Endothelial cell of umbilical vein (primary cell): ENCODE measurements at regions not wholly inside any gene's neighbourhood (a gene's known extent, or its start where the extent isn't known, plus 50 kb on each side); places are given as distances from the start of the nearest gene placed in this dataset.

ENCODE experiments used
- BruUV-seq: library from RNA; stranded (reverse); fragments of 400-500 nt; replicated peaks from 2 replicates; lab custom pipeline; 2021; lab: Mats Ljungman, UMichigan
- CTCF ChIA-PET: fragments of 300-600, 350-600 bp; sonication (Branson Sonifier 250); formaldehyde crosslinking; loops from one replicate; lab custom pipeline; 2021; ENCODE audit warnings: antibody characterized with exemption, inconsistent platforms; lab: Charles Lee
- POLR2A ChIA-PET: fragments of 300-600, 350-600 bp; sonication (Branson Sonifier 250); formaldehyde crosslinking; loops from one replicate; lab custom pipeline; 2021; ENCODE audit warnings: antibody characterized with exemption, inconsistent platforms; lab: Charles Lee
- DNase-seq: peaks from one replicate; pipeline ENCODE4 v3.0.0-alpha.2; 2011; ENCODE audit warnings: low read depth, low spot score
- FAIRE-seq: peaks from 2 replicates; lab custom pipeline; 2011; peaks lifted over from hg19 to GRCh38; lab: Jason Lieb, UNC
- H2AFZ ChIP-seq: 2 replicates; pipeline ENCODE4 v1.6.0; 2012; ENCODE audit warnings: low read depth, low read length, control low read depth, inconsistent platforms
- H3K27ac ChIP-seq: 2 replicates; pipeline ENCODE4 v1.5.1; 2011; ENCODE audit warnings: low read depth, mild to moderate bottlenecking, control low read depth, low read length, moderate library complexity; ENCODE audit not compliant: insufficient read depth
- H3K27me3 ChIP-seq, 2 experiments: 2 replicates each; pipeline versions ENCODE4 v1.6.0 to v1.6.1; 2011; ENCODE audit warnings: low read length in 2 of 2, mixed read lengths in 1 of 2; ENCODE audit not compliant: control insufficient read depth in 2 of 2, insufficient read depth in 2 of 2
- H3K36me3 ChIP-seq, 2 experiments: 2 replicates in 1 of 2; 3 replicates in 1 of 2; pipeline ENCODE4 v1.5.1; 2011; ENCODE audit warnings: low read length in 2 of 2, mild to moderate bottlenecking in 1 of 2, moderate library complexity in 1 of 2; ENCODE audit not compliant: control insufficient read depth in 2 of 2, insufficient read depth in 2 of 2; ENCODE audit errors: extremely low read depth in 1 of 2
- H3K4me1 ChIP-seq: 3 replicates; pipeline ENCODE4 v1.5.1; 2011; ENCODE audit warnings: mild to moderate bottlenecking, low read length; ENCODE audit not compliant: control insufficient read depth, insufficient read depth; ENCODE audit errors: extremely low read depth
- H3K4me2 ChIP-seq: 2 replicates; pipeline ENCODE4 v1.6.1; 2011; ENCODE audit warnings: low read length, control low read depth, mixed read lengths; ENCODE audit not compliant: insufficient read depth
- H3K4me3 ChIP-seq, 3 experiments: fragments of 200-600 bp in 1 of 3; sonication (generic), shearing (Covaris generic) in 1 of 3; replicated peaks in 1 of 3; 2 replicates each; pipeline ENCODE4 v1.5.1; 2011 to 2016; ENCODE audit warnings: control low read depth in 3 of 3, low read length in 3 of 3, mild to moderate bottlenecking in 2 of 3, inconsistent platforms in 1 of 3, low read depth in 1 of 3, moderate library complexity in 1 of 3; ENCODE audit not compliant: insufficient read depth in 1 of 3
- H3K79me2 ChIP-seq: 2 replicates; pipeline ENCODE4 v1.6.0; 2012; ENCODE audit warnings: low read length, inconsistent platforms; ENCODE audit not compliant: control insufficient read depth, insufficient read depth
- H3K9ac ChIP-seq: replicated peaks from 2 replicates; pipeline ENCODE3; 2011; ENCODE audit warnings: low read length, control low read depth; ENCODE audit not compliant: insufficient read depth; ENCODE audit errors: extremely low read depth
- H3K9me1 ChIP-seq: replicated peaks from 3 replicates; pipeline ENCODE4 v1.6.0; 2011; ENCODE audit warnings: mild to moderate bottlenecking, low read length; ENCODE audit not compliant: control insufficient read depth, insufficient read depth; ENCODE audit errors: extremely low read depth
- H3K9me3 ChIP-seq: replicated peaks from 2 replicates; pipeline ENCODE4 v1.5.1; 2012; ENCODE audit warnings: low read length, inconsistent platforms; ENCODE audit not compliant: control insufficient read depth, insufficient read depth
- H4K20me1 ChIP-seq: replicated peaks from 2 replicates; pipeline ENCODE3; 2011; ENCODE audit warnings: mild to moderate bottlenecking, low read length; ENCODE audit not compliant: control insufficient read depth, insufficient read depth; ENCODE audit errors: extremely low read depth
- EZH2 ChIP-seq: IDR thresholded peaks from 2 replicates; pipeline ENCODE4 v1.6.1; 2012; ENCODE audit warnings: borderline replicate concordance, low read depth, mild to moderate bottlenecking, moderate library complexity, low read length, inconsistent platforms; ENCODE audit not compliant: severe bottlenecking
- JUN ChIP-seq: IDR thresholded peaks from 2 replicates; pipeline ENCODE4 v1.6.1; 2011; ENCODE audit warnings: borderline replicate concordance, low read depth; ENCODE audit not compliant: insufficient read length, insufficient read depth
- dilution Hi-C: fragments of 300-500 bp; cut with MboI; formaldehyde crosslinking; loops from one replicate; pipeline ENCODE4 v1.15.0; 2019; ENCODE audit warnings: low sequenced_read_pairs; ENCODE audit not compliant: extremely low pct_ligation_motif_present
- intact Hi-C: fragments of 100-400 bp; cut with micrococcal nuclease; formaldehyde crosslinking; loops from one replicate; pipeline ENCODE4 v1.10.0; 2022

- Histone ChIP-seq H3K27me3 (no peaks in the 10 kb centered on the region), H3K9me1 (no peaks in the 10 kb centered on the region), H4K20me1 (peaks cover 2% of the 10 kb centered on the region), H3K79me2 (peaks cover 1% of the 10 kb centered on the region), H3K4me1 (no peaks in the 10 kb centered on the region), H3K4me2 (no peak overlapping the region), H2AFZ (no peak overlapping the region), H3K9me3 (no peaks in the 10 kb centered on the region), H3K9ac (no peak overlapping the region), H3K27ac (no peak overlapping the region), H3K36me3 (peaks cover 2 to 12% of the 10 kb centered on the region in 2 experiments), H3K4me3 (no peak overlapping the region)
- TF ChIP-seq EZH2: no peak
- no TSS peak for BruUV-seq
- dilution Hi-C loops (no loop called here), intact Hi-C loops (no loop called here)
- CTCF ChIA-PET: no interaction called here
- FAIRE-seq: no peak
- DNase-seq: no peak
- POLR2A ChIA-PET: no interaction called here
Observed at GRCh38 chrX:74211911-74212310, 92.1 kb upstream of the ZCCHC13 start.

DNA sequence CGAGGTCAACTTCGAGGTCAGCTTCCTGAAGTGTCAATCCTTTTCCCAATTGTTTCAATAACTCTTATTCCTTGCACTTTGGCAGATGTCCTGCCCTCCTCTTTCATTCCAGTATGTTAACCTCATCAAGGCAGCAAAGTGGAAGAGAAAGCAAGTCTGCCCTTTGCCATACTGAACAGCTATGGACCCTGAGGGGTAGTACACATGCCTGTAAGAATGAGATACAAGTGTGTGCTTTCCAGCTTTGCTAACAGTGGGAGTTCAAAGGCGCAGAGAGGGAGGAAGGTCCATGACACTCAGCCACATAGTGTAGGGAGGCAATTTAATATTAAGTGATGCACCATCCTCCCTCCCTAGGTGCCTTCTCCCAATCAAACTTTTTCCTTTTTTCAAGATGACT lies 96.4 kb upstream of the ZCCHC13 start:
- CTCF ChIA-PET: no interaction called here
- dilution Hi-C loops: no loop called here
- H2AFZ ChIP-seq: no peak overlapping the region
- no peaks in the 10 kb centered on the region for H3K27me3 ChIP-seq
- H3K4me2 ChIP-seq: no peak overlapping the region
- TF ChIP-seq EZH2: no peak
- TF ChIP-seq JUN: no peak
- BruUV-seq: no TSS peak
- H3K9me3 ChIP-seq: no peaks in the 10 kb centered on the region
- H3K27ac ChIP-seq: no peak overlapping the region
- FAIRE-seq: no peak
- peaks cover 2 to 4% of the 10 kb centered on the region in 2 experiments for H3K36me3 ChIP-seq
- H3K9ac ChIP-seq: no peak overlapping the region
- intact Hi-C loops: no loop called here
- H3K9me1 ChIP-seq: no peaks in the 10 kb centered on the region
- no peaks in the 10 kb centered on the region for H4K20me1 ChIP-seq
- POLR2A ChIA-PET: no interaction called here
- H3K79me2 ChIP-seq: peaks cover 1% of the 10 kb centered on the region
- DNase-seq: no peak
- no peaks in the 10 kb centered on the region for H3K4me1 ChIP-seq
- no peak overlapping the region for H3K4me3 ChIP-seq
